GM10266 (cell line): ENCODE measurements at regions not wholly inside any gene's neighbourhood (a gene's known extent, or its start where the extent isn't known, plus 50 kb on each side); places are given as distances from the start of the nearest gene placed in this dataset.

Source experiments
- DNase-seq: peaks from one replicate; pipeline ENCODE4 v3.0.0; 2012; ENCODE audit errors: extremely low spot score
- TF ChIP-seq, protein P1 (sequence below): IDR thresholded peaks from 2 replicates; pipeline ENCODE4 v1.5.1; 2012; ENCODE audit warnings: mild to moderate bottlenecking, low read depth; ENCODE audit not compliant: control insufficient read depth, insufficient read depth; ENCODE audit errors: missing control alignments

DNA sequence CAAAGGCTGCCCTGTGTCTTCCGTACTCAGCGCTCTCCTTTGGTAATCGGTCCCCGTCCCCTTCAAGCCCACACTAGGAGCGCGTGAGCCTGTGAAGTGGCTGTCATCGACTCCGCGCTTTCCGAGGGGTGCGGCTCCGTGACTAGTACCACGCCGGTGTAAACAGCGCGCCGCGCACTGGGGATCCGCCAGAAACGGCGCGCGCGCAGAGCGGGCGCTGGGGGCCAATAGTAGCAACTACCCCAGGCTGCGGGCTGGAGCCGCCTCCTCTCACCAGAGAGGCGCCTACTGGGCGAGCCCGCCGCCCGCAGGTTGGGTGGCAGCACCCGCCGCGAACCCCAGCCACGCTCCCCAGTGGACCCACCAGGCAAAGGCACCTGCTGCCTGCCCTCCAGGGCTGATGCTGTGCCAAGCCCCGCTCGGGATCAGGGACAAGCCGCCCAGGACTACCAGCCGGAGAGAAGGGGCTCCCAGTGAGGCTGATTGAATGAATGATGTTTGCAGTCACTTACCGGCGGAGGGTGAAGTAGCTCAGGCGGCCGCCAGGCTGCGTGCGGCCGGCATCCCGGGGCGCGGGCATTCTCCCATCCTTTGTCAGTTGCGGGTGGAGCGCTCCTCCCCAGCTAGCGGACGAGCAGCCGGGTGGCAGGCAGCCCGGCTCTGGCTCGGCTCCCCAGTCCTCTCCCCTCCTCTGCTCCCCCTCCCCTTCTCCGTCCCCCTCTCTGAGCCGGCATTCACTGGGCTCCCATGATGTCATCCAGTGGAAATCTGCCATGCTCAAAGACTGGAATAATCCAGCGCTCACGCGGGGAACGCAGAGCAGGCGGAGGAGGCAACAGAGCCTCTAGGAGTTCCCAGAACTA lies 370.3 kb upstream of the SMIM31 start:
- DNase-seq = no peak
- TF ChIP-seq, protein P1, sequence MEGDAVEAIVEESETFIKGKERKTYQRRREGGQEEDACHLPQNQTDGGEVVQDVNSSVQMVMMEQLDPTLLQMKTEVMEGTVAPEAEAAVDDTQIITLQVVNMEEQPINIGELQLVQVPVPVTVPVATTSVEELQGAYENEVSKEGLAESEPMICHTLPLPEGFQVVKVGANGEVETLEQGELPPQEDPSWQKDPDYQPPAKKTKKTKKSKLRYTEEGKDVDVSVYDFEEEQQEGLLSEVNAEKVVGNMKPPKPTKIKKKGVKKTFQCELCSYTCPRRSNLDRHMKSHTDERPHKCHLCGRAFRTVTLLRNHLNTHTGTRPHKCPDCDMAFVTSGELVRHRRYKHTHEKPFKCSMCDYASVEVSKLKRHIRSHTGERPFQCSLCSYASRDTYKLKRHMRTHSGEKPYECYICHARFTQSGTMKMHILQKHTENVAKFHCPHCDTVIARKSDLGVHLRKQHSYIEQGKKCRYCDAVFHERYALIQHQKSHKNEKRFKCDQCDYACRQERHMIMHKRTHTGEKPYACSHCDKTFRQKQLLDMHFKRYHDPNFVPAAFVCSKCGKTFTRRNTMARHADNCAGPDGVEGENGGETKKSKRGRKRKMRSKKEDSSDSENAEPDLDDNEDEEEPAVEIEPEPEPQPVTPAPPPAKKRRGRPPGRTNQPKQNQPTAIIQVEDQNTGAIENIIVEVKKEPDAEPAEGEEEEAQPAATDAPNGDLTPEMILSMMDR = no peak

DNA sequence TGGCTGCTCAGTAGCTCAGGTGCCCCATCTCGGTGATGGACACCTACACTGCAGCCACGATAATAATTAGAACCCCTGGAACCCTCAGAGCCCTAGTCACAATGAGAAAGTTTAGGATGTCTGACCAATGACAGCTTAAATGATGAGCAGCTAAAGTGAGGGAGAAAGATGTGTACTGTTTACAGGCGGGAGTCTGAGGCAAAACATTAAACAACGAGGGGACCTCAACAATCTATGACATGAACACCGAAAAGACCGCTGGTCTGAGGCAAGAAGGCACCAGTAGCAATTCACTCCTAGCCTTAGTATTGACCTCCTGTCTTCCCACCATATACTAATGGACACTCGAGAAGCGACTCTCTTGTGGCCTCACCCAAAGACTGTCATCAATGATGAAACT lies 369.5 kb upstream of the SMIM31 start:
- TF ChIP-seq, protein P1 = no peak
- DNase-seq = no peak

DNA sequence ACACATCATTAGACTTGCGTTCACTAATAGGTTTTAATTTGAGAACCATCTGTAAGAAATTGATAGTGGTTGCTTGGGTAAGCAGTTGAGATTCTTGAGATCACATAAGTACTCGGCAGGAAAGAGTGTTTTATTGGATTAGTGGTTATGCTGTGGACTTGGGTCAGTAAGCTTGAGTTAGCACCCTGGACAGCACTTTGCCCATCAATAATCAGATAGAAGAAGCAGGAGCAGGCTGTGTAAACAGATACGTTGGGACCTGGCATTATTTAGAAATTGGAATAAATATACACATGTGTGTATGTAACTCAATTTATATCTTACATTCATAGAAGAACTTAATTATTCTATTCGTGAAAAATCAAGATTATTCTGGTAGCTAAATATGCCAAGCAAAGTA lies 357.5 kb upstream of the SMIM31 start:
- DNase-seq = no peak
- TF ChIP-seq, protein P1 = no peak

DNA sequence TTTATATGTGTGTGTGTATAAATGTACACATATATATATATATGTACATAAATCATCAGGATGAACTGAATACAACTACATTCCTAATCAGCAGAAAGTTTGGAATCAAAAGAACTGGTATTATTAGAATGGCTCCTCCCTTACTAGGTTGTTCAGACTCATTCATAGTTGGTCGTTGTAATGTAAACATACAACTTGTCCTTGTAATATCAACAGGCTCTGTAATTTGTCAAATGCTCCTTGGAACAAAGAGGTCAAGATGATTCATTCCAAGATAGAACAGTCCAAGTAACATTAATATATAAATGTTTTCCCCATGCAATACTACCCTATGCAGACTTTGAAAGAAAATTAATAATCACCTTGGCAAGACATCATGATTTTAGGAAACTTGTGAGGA lies 351.4 kb upstream of the SMIM31 start:
- DNase-seq = no peak
- TF ChIP-seq, protein P1 = no peak

DNA sequence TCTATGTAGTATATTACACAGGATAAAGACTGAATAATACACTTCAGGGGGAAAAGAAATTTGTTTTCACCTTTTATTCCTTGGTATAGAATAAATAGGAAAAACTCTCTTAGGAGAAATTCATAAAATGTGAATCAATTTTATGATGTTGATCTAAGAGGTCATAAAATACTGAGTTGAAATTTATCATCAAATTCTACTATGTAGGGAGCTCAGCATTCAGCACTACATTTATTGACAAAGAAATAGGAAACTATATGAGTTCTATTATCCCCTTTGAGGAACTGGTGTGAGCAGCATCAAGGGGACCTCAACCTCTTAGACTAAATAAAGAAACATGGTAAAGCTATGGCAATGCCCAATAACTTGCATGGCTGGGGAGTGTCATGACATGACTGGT lies 348.2 kb upstream of the SMIM31 start:
- no peak for DNase-seq
- TF ChIP-seq, protein P1 = no peak

DNA sequence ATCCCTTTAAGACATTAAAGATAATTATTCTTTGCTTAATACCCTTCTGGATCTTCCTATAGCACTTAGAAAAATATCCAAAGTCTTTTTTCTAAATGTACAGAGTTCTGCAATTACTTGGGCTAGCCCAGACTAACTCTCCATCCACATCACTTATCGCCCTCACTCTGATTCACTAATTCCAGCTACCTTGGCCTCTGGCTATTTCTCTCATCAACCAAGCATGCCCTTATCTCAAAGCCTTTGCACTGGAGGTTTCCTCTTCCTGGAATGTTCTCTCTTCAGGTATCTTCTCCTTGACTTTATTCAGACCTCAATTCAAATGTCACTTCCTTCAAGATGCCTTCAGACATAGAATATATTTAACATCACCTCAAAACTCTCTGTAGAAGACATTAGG lies 345.1 kb upstream of the SMIM31 start:
- TF ChIP-seq, protein P1 = no peak
- DNase-seq = no peak

DNA sequence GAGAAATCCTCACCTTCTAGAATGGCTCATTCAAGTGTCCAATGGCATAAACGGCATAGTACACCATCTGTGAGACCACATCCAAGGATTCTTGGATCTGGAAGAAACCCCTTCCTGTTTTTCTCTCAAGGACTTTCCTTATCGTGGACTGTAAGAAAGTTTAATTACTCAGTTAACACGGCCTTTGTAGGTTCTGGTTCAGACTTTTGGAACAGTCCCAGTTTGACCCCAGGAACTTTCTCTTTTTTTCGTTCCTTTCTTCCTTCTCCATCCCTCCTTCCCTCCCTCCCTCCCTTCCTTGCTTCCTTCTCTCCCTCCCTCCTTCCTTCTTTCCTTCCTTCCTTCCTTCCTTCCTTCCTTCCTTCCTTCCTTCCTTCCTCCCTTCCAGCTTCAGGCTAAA lies 343.5 kb upstream of the SMIM31 start:
- no peak for DNase-seq
- TF ChIP-seq, protein P1 = no peak
